Peyer's patch (tissue), 4 donors: ENCODE measurements at regions not wholly inside any gene's neighbourhood (a gene's known extent, or its start where the extent isn't known, plus 50 kb on each side); places are given as distances from the start of the nearest gene placed in this dataset.

Experiments
- CTCF ChIP-seq, 6 experiments: fragments of 450-650 bp in 4 of 6; fragments of 200-600 bp in 2 of 6; sonication (generic) in 1 of 6; IDR thresholded peaks; one replicate each; pipeline ENCODE4 v1.5.1; 2017 to 2019; ENCODE audit warnings: antibody characterized with exemption in 6 of 6, mild to moderate bottlenecking in 3 of 6, moderate library complexity in 1 of 6
- POLR2A ChIP-seq, 2 donors: fragments of 450-650 bp; IDR thresholded peaks; one replicate each; pipeline ENCODE4 v1.5.1; 2017; ENCODE audit warnings: antibody characterized with exemption in 2 of 2, mild to moderate bottlenecking in 2 of 2, moderate library complexity in 2 of 2

DNA sequence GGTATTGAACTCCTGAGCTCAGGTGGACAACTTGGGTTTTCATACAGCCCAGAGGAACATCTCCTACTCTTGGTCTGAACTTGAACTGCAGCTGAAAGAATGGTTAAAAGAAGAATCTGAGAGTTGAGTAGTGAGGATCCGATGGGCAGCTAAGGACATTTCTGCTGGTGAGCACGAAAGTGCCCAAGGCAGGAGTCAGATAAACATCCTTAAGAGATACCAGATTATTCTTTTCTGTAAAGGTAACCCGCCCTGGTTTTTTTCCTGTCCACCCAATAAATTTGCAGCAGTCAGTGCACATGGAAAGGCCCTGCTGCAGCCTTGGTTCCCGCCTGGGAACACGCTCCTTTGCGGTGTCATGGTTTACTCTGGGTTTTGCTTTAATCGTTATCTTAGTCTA, 78.4 kb upstream of the ARHGEF7 start:
- TF ChIP-seq CTCF (IDR thresholded peaks at IDR 0.05) (no peak), POLR2A (IDR thresholded peaks at IDR 0.05) (no peak)
